ENCODE measurements at regions not wholly inside any gene's neighbourhood (a gene's known extent, or its start where the extent isn't known, plus 50 kb on each side); places are given as distances from the start of the nearest gene placed in this dataset.
A peak's percentile ranks its signal among the peaks of the same experiment; 100 is the strongest.

GRCh38 chr2:67213677-67214402 is 183.3 kb upstream of the ETAA1 start:
- no peak for DNase-seq

DNA sequence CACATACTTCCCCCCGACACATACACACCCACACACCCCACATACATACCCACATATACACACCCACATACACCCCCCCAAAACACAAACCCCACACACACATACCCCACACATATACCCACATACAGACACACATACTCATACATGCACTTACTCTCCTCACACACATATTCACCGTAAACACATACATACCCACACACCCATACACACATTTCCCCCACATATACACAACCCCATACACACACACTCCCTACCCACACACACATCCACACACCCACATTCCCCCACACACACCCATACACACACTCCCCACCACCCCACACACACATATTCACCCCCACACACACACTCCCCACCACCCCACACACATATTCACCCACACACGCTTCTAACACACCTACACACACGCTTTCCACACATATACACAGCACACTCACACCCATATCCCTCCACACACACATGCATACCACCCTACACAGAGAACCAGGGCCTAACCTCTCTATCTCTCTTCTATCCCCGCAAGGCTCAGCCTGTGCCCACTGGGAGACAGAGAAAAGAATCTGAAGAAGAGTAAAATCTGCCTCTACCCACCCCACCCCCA is 182.4 kb upstream of the ETAA1 start:
- DNase-seq = no peak

- DNase-seq = peak; percentile 88
Measured at GRCh38 chr2:67215214-67216055, 181.7 kb upstream of the ETAA1 start.

DNA sequence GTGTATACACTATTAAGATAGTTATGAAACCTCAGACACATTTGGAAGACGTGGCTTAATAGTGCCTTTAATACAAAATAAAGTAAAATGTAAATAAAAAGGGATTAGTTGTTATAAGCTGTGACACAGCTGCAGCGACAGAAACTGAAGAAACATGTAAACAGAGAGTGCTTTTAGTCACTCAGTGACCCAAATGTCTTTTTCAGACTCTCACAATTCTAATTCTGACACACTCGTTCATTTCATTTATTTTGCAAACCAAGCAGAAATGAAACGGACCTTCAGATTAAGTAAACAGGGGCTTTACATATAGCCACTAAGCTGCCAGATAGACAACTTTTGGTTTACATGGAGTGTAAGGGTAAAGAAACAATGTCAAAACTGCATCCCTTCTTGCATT is 181.0 kb upstream of the ETAA1 start:
- no peak for DNase-seq

- no peak for DNase-seq
Measured at GRCh38 chr2:67216881-67217280, 180.3 kb upstream of the ETAA1 start.

GRCh38 chr2:67217398-67217797 is 179.7 kb upstream of the ETAA1 start:
- no peak for DNase-seq

GRCh38 chr2:67218056-67218455 is 179.1 kb upstream of the ETAA1 start:
- no peak for DNase-seq

DNA sequence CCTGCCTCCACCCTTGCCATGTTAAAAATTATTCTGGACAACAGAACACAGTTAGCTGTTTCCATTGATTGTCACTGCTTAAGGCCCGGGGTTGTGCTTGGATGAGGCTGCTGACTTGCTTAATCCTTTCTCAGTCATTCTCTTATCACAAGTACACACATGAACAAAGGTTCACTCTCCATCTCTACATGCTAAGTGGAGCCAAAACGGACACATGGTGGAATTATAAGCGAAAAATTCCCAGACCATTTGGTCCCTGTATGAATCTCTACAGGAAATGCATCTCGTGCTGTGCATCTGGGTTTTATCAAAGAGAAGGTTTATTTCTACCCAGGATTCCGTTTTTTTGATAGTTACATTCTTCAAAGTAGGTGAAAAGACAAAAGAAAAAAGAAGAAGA is 177.5 kb upstream of the ETAA1 start:
- no peak for DNase-seq

GRCh38 chr2:67221266-67221665 is 175.9 kb upstream of the ETAA1 start:
- DNase-seq = no peak

DNA sequence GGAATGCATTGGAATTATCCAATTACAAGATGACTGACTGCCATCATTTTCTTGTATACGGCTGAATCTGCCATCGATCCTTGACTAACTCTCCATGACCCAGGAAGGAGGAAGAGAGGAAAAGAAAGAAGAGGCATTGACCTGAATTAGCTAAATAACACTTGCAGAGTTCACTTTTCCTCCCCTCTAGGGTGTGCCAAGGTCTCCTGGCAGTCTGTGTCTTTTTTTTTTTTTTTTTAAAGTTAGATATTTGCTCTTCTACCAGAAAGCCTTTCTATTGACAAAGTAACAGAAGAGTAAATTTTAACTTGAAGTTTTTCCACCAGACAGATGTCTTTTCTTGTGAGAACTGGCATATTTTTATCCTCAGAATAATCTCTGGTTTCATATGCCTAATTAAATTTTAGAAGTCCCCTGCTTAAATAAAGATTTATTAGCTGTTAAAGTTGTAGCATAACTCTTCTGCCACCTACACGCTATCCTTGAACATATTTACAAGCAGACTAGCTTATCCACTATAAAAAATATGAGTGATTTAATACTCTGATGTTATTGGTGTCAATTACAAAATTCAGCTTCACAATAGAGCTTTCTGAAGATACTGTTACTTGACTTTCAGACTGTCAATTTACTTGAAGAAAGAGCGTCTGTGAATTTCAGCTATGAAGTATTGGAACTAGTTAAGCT is 171.7 kb upstream of the ETAA1 start:
- DNase-seq = no peak

- no peak for DNase-seq
Measured at GRCh38 chr2:67229706-67230105, 167.4 kb upstream of the ETAA1 start.

DNA sequence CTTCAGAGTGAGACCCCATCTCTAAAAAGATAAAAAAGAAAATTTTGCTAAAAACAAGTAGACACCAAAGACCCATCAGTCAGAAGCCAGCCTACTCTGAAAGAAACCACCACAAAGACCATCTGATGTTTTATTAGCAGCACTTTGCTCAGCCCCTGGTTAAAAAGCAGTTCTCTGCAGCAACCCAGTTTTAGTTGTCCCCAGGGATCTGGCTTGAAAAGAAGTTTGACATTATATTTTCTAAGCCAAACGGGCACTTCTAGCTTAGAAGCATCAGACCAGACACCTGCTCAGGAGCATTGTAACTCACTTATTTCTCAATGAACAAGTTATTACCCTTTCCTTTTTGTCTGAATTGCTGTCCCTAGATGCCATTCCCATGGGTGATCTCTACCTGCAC is 164.2 kb upstream of the ETAA1 start:
- DNase-seq = no peak

DNA sequence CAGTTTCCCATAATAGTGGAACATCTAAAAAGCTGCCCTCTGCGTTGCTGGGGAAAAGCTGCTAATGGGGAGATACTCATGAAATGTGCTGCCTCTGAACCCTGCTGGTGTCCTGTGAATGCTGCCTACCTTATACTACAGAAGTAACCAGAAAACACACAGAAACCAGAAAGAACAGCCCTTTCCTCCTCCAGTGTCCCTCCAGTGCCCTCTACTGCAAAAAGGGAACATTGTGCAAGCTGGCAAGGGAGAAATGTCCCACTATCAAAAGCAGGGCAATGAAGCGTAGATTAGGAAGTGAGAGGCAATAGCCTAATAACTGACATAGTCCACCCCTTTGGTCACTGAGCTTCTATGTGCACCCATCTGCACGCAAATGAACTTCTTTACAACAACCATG is 162.7 kb upstream of the ETAA1 start:
- DNase-seq = peak; percentile 34

- DNase-seq = no peak
Measured at GRCh38 chr2:67237288-67237687, 159.8 kb upstream of the ETAA1 start.

DNA sequence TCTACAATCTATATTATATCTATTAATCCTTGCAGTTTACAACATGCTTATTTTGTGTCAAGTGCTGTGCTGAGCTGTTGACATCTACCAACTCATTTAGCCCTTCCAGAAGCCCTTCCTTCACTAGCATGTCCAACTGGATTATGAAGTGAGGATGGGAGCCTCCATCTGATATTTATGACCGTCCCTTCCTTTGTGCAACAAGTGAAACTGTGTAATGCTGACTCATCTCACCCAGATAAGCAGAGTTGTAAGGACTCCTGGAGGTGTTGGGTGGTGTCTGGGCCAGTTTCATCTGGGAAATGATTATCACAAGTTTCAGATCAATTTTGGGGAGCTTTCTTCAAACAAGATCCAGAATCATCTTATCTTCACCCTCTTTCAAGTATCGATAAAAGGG is 156.6 kb upstream of the ETAA1 start:
- DNase-seq = peak; percentile 13

GRCh38 chr2:67241453-67241852 is 155.7 kb upstream of the ETAA1 start:
- DNase-seq = no peak

DNA sequence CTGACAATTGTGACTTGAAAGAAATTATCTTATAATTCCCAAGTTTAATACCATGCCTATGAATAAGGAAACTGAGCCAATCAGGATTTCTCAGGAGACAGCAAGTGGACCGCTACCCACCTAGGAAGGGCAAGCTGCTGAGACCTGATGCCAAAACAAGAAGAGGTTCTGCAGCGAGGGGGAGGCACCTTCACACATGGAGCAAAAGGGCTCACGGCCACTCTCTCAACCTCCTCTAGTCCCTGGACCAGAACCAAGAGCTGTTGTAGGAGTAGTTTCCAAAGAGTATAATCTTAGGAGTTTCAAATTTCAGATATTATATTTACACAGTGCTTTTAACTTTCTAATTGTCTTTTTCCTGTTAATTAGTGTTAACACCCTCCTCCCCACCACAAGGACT is 154.7 kb upstream of the ETAA1 start:
- no peak for DNase-seq

GRCh38 chr2:67243919-67244318 is 153.2 kb upstream of the ETAA1 start:
- no peak for DNase-seq

- DNase-seq = no peak
Measured at GRCh38 chr2:67246791-67247190, 150.3 kb upstream of the ETAA1 start.

GRCh38 chr2:67251741-67252140 is 145.4 kb upstream of the ETAA1 start:
- no peak for DNase-seq

DNA sequence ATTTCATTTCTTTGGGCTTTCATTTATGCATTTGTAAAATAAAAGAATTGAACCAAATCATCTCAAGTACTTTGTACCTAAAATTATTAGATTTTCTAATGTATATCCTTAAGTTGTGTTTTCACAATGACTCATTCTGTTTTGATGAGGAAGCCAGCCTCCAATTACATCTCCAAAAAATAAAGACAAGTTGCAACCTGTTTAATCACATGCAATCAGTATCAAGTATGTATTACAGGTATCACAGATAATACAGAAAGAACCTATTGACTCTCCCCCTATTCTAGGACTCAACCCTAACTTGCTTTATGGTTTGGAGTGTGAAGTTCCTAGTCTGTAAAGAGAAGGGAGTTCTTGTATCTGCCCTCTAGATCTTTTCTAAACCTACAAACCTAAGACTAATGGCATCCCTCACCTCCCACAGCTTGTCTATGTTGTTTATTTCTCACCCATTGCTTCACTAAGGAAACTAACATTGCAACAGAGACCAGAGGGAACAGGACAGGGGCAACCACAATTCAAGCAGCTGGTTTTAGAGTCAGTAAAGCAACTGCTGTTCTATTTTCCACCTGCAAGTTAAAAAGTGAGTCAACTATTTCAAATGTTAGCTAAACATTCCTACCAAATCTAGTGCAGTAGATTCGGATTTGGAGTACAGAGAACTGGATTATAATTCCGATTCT is 141.1 kb upstream of the ETAA1 start:
- DNase-seq = peak; percentile 71

GRCh38 chr2:67256892-67257291 is 140.2 kb upstream of the ETAA1 start:
- DNase-seq = peak; percentile 72

- DNase-seq = no peak
Measured at GRCh38 chr2:67258122-67258521, 139.0 kb upstream of the ETAA1 start.
